ENCODE measurements at regions not wholly inside any gene's neighbourhood (a gene's known extent, or its start where the extent isn't known, plus 50 kb on each side); places are given as distances from the start of the nearest gene placed in this dataset.
A peak's percentile ranks its signal among the peaks of the same experiment; 100 is the strongest.

GRCh38 chr12:75666126-75666938, 154.9 kb upstream of the KRR1 start (continued):
- TF ChIP-seq ZNF318 (CRISPR knock-in tag; IDR thresholded peaks at IDR 0.05) (no peak), CENPT (CRISPR knock-in tag; IDR thresholded peaks at IDR 0.05; ENCODE audit: low read depth) (no peak), HMGXB4 (CRISPR knock-in tag; IDR thresholded peaks at IDR 0.05; ENCODE audit: borderline replicate concordance in 1 of 2, low read depth in 1 of 2) (peak; percentile 54 to 55; a peak in 2 of 4 replicates), ZNF704 (CRISPR knock-in tag; IDR thresholded peaks at IDR 0.05; ENCODE audit: borderline replicate concordance) (no peak), KLF13 (CRISPR knock-in tag; IDR thresholded peaks at IDR 0.05) (no peak), PBX2 (CRISPR knock-in tag; IDR thresholded peaks at IDR 0.05) (no peak), ZNF615 (CRISPR knock-in tag; IDR thresholded peaks at IDR 0.05; ENCODE audit: borderline replicate concordance) (no peak), ZNF3 (CRISPR knock-in tag; IDR thresholded peaks at IDR 0.05) (no peak), ZNF678 (CRISPR knock-in tag; IDR thresholded peaks at IDR 0.05) (no peak), ZC3H4 (CRISPR knock-in tag; IDR thresholded peaks at IDR 0.05; ENCODE audit: borderline replicate concordance) (no peak), HDAC6 (IDR thresholded peaks at IDR 0.05; ENCODE audit: low read depth, low read length) (no peak), MTF1 (CRISPR knock-in tag; IDR thresholded peaks at IDR 0.05) (no peak), JUNB (CRISPR knock-in tag; IDR thresholded peaks at IDR 0.05; ENCODE audit: borderline replicate concordance) (no peak), THAP8 (CRISPR knock-in tag; IDR thresholded peaks at IDR 0.05; ENCODE audit: borderline replicate concordance) (no peak)
